HFFc6 (cell line): ENCODE measurements at regions not wholly inside any gene's neighbourhood (a gene's known extent, or its start where the extent isn't known, plus 50 kb on each side); places are given as distances from the start of the nearest gene placed in this dataset.

ENCODE experiments used
- DNase-seq: peaks from one replicate; pipeline ENCODE4 v3.0.0-alpha.2; 2018
- H3K27ac Mint-ChIP-seq: 2 replicates; pipeline ENCODE4 v1.8.0; 2020; ENCODE audit warnings: mild to moderate bottlenecking, mixed read lengths
- H3K27me3 Mint-ChIP-seq: 2 replicates; pipeline ENCODE4 v1.8.0; 2021; ENCODE audit warnings: mild to moderate bottlenecking, moderate library complexity, mixed read lengths; ENCODE audit not compliant: insufficient read depth
- H3K36me3 Mint-ChIP-seq: 2 replicates; pipeline ENCODE4 v1.8.0; 2021; ENCODE audit warnings: low read depth, mixed read lengths
- H3K4me1 Mint-ChIP-seq: 2 replicates; pipeline ENCODE4 v1.8.0; 2020; ENCODE audit warnings: low read depth, mixed read lengths
- H3K4me3 Mint-ChIP-seq: 2 replicates; pipeline ENCODE4 v1.8.0; 2020; ENCODE audit warnings: mild to moderate bottlenecking, moderate library complexity, mixed read lengths
- H3K9me3 Mint-ChIP-seq: 2 replicates; pipeline ENCODE4 v1.8.0; 2020; ENCODE audit warnings: mild to moderate bottlenecking, mixed read lengths
- TF ChIP-seq, protein P1 (sequence below): fragments of 200-600 bp; sonication (generic); IDR thresholded peaks from 2 replicates; pipeline ENCODE4 v1.5.0; 2021; ENCODE audit warnings: antibody characterized with exemption, mild to moderate bottlenecking

DNA sequence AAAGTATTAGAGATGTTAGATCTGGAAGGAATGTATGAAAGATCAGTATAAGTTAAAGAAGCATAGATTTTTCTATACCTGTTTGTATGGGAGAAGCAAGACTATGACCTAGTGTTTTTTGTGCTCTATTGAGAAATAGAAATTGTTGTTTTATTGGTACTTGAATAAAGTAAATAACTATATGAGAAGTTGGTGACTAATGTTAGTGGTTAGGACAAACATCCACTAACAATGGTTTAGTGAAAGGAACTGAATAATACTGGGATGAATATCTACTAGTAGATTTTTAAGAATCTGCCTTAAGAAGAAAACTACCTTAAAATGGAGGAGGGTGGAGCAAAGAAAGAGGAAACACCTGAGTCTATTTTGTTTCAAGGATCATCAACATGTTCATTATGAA, 521.1 kb upstream of the POT1 start:
- no peak overlapping the region for H3K27ac Mint-ChIP-seq
- H3K4me1 Mint-ChIP-seq, result no peaks in the 10 kb centered on the region
- no peaks in the 10 kb centered on the region for H3K36me3 Mint-ChIP-seq
- no peaks in the 10 kb centered on the region for H3K27me3 Mint-ChIP-seq
- no peak for DNase-seq
- H3K4me3 Mint-ChIP-seq, result no peak overlapping the region
- H3K9me3 Mint-ChIP-seq, result peaks cover 23% of the 10 kb centered on the region
- TF ChIP-seq, protein P1, sequence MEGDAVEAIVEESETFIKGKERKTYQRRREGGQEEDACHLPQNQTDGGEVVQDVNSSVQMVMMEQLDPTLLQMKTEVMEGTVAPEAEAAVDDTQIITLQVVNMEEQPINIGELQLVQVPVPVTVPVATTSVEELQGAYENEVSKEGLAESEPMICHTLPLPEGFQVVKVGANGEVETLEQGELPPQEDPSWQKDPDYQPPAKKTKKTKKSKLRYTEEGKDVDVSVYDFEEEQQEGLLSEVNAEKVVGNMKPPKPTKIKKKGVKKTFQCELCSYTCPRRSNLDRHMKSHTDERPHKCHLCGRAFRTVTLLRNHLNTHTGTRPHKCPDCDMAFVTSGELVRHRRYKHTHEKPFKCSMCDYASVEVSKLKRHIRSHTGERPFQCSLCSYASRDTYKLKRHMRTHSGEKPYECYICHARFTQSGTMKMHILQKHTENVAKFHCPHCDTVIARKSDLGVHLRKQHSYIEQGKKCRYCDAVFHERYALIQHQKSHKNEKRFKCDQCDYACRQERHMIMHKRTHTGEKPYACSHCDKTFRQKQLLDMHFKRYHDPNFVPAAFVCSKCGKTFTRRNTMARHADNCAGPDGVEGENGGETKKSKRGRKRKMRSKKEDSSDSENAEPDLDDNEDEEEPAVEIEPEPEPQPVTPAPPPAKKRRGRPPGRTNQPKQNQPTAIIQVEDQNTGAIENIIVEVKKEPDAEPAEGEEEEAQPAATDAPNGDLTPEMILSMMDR, result no peak

DNA sequence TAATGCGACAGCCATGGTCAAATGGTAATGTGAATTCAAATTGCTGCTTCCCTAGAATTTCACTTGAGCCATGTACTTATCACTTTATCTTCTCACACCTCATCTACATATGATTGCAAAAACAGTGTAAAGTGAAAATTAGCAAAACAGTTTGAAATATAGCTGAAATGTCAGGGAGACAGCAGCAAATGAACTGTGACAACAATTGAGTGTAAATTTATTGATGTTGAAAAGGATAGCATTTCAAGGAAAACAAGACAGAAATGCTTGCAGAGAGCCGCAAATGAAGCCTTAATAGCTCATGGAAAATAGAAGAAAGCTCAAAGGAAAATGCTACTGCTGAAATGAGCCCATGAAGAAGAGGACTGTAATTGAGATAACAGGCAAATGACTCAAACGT, 516.2 kb upstream of the POT1 start:
- H3K27ac Mint-ChIP-seq, result no peak overlapping the region
- no peak overlapping the region for H3K4me3 Mint-ChIP-seq
- H3K27me3 Mint-ChIP-seq, result no peaks in the 10 kb centered on the region; the same call in 1 of the 2 replicates
- no peaks in the 10 kb centered on the region for H3K4me1 Mint-ChIP-seq
- TF ChIP-seq, protein P1, result no peak
- no peak for DNase-seq
- H3K9me3 Mint-ChIP-seq, result peaks cover 22% of the 10 kb centered on the region
- H3K36me3 Mint-ChIP-seq, result no peaks in the 10 kb centered on the region

DNA sequence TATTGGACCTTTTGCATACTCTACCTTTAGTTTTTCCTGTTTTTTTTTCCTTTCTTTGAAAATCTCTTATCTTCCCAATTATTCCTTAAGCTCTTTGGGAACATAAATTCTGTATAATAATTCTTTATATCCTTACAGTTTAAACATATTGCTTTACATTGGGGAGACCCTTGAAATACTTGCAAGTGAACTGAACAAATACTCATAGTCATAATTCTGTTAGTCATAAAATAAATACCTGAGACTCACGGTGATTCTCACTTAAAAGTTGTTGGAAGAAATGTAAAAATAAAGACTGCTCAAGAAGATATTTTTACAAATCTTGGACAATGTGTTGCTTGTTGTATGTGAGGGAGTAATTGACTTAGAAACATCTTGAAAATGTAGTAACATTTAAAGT, 515.2 kb upstream of the POT1 start:
- Mint-ChIP-seq H3K4me1 (no peaks in the 10 kb centered on the region), H3K36me3 (no peaks in the 10 kb centered on the region), H3K4me3 (no peak overlapping the region), H3K27me3 (no peaks in the 10 kb centered on the region; the same call in 1 of the 2 replicates), H3K27ac (no peak overlapping the region), H3K9me3 (peaks cover 23% of the 10 kb centered on the region)
- TF ChIP-seq, protein P1, result no peak
- DNase-seq, result no peak

DNA sequence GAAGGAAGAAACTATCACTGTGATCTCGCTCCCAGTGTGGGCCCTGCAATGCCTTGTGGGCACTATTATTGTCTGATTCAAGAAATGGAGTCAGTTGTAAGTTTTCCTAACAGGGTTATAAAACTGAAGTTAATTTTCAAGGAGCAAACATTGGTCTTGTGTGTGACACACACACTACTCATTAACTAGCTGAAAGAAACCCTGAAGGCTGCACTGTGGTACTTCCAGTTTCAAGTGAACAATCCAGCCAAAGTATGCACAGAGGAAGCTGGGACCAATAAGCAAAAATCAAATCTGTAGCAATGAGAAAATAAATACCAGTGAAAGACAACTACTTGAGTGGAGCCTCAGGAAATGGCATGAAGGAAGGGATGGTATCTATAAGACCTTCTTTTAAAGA, 506.6 kb upstream of the POT1 start:
- TF ChIP-seq, protein P1, result no peak
- no peak for DNase-seq
- H3K4me1 Mint-ChIP-seq, result no peaks in the 10 kb centered on the region
- H3K36me3 Mint-ChIP-seq, result no peaks in the 10 kb centered on the region
- H3K27ac Mint-ChIP-seq, result no peak overlapping the region
- no peak overlapping the region for H3K4me3 Mint-ChIP-seq
- H3K27me3 Mint-ChIP-seq, result no peaks in the 10 kb centered on the region; the same call in 1 of the 2 replicates
- peaks cover 44% of the 10 kb centered on the region for H3K9me3 Mint-ChIP-seq

DNA sequence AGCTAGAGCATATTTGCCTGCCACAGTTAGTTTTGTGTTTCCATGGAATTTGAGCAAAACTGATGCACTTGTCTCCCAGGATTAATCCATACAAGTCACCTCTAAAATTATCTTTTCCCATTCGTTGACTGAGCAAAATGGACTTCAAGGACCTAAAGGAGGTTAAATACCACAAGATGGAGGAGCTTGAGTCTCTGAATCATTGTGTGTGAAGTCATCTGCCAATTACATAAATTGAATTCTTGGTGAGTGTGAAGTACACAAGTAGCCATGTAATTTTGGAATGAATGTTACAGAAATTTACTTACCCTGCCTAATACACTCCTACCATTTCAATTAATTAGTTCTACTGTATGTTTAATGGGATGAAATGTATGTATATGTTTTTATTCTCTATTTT, 501.7 kb upstream of the POT1 start:
- H3K36me3 Mint-ChIP-seq, result no peaks in the 10 kb centered on the region
- no peak for DNase-seq
- no peaks in the 10 kb centered on the region for H3K27me3 Mint-ChIP-seq
- no peak overlapping the region for H3K4me3 Mint-ChIP-seq
- H3K9me3 Mint-ChIP-seq, result peaks cover 39% of the 10 kb centered on the region
- TF ChIP-seq, protein P1, result no peak
- no peak overlapping the region for H3K27ac Mint-ChIP-seq
- no peaks in the 10 kb centered on the region for H3K4me1 Mint-ChIP-seq

DNA sequence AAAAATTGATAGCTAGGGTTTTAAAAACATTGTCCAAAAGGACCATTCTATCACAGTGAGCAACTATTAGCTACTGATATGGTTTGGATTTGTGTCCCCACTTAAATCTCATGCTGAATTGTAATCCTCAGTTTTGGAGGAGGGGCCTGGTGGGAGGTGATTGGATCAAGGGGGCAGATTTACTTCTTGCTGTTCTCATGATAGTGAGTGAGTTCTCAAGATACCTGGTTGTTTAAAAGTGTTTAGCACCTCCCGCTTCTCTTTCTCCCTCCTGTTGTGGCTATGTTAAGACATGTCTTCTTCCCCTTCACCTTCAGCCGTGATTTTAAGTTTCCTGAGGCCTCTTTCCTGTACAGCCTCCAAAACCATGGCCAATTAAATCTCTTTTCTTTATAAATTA, 500.4 kb upstream of the POT1 start:
- Mint-ChIP-seq H3K36me3 (no peaks in the 10 kb centered on the region), H3K27ac (no peak overlapping the region), H3K9me3 (peaks cover 31% of the 10 kb centered on the region), H3K4me1 (no peaks in the 10 kb centered on the region), H3K4me3 (no peak overlapping the region), H3K27me3 (no peaks in the 10 kb centered on the region)
- TF ChIP-seq, protein P1, result no peak
- no peak for DNase-seq
